ENCODE measurements at regions not wholly inside any gene's neighbourhood (a gene's known extent, or its start where the extent isn't known, plus 50 kb on each side); places are given as distances from the start of the nearest gene placed in this dataset.

GRCh38 chr2:8424997-8425900 lies 256.6 kb upstream of the ID2 start:
- Histone ChIP-seq H3K9me3 (ENCODE audit: control insufficient read depth, low read length) (no peaks in the 10 kb centered on the region), H3K4me3 (ENCODE audit: insufficient read depth, low read depth, low read length, poor library complexity, severe bottlenecking) (no peak overlapping the region), H3K27ac (ENCODE audit: insufficient read depth, low read length, poor library complexity, severe bottlenecking) (no peak overlapping the region), H3K4me1 (ENCODE audit: control insufficient read depth, insufficient read depth, low read length, poor library complexity, severe bottlenecking) (no peaks in the 10 kb centered on the region), H3K27me3 (replicated peaks; ENCODE audit: control insufficient read depth, insufficient read depth, low read length, poor library complexity, severe bottlenecking) (no peaks in the 10 kb centered on the region), H3K36me3 (ENCODE audit: control insufficient read depth, insufficient read depth, low read length) (no peaks in the 10 kb centered on the region)
- no peak for DNase-seq

DNA sequence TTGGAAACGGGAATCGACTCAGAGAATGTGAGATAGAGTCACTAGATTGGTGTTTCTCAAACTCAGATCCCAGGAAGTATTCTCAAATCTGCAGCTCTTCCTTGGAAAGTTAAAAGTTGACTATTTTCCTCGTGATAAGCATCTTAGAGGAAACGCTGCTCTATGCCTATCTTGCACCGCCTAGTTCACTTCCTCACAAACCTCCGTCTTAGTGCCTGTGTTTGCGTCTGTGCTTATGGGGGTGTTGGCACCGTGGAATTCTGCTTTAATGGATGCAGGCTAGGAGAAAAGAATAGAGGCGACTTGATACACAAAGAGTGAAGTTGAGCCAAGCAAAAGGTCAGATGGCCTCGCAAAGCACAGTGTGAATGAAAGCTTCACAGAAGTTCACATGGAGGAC lies 255.3 kb upstream of the ID2 start:
- H3K27me3 ChIP-seq (replicated peaks; ENCODE audit: control insufficient read depth, insufficient read depth, low read length, poor library complexity, severe bottlenecking): no peaks in the 10 kb centered on the region
- no peak overlapping the region for H3K4me3 ChIP-seq (ENCODE audit: insufficient read depth, low read depth, low read length, poor library complexity, severe bottlenecking)
- DNase-seq: no peak
- H3K36me3 ChIP-seq (ENCODE audit: control insufficient read depth, insufficient read depth, low read length): no peaks in the 10 kb centered on the region
- no peak overlapping the region for H3K27ac ChIP-seq (ENCODE audit: insufficient read depth, low read length, poor library complexity, severe bottlenecking)
- no peaks in the 10 kb centered on the region for H3K9me3 ChIP-seq (ENCODE audit: control insufficient read depth, low read length)
- H3K4me1 ChIP-seq (ENCODE audit: control insufficient read depth, insufficient read depth, low read length, poor library complexity, severe bottlenecking): no peaks in the 10 kb centered on the region

DNA sequence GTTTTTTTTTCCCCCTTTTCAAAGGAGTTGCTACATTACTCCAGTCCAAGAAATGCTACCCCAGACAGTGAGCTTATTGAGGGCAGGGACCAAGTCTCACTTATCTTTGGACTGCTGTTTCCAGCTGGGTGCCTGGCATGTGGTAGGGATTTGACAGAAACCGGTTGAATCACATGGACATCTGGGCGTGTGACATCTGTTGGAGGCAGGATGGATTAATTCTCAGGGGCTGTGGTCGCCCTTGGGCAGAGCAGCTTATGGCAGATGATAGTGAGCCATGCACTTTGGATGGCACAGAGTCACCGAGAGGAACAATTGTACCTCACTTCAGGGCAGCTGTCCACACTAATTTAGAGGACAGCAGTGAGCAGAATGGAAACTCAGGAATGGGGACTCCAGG lies 254.6 kb upstream of the ID2 start:
- H3K27ac ChIP-seq (ENCODE audit: insufficient read depth, low read length, poor library complexity, severe bottlenecking): no peak overlapping the region
- H3K27me3 ChIP-seq (replicated peaks; ENCODE audit: control insufficient read depth, insufficient read depth, low read length, poor library complexity, severe bottlenecking): no peaks in the 10 kb centered on the region
- no peak overlapping the region for H3K4me3 ChIP-seq (ENCODE audit: insufficient read depth, low read depth, low read length, poor library complexity, severe bottlenecking)
- H3K9me3 ChIP-seq (ENCODE audit: control insufficient read depth, low read length): no peaks in the 10 kb centered on the region
- no peaks in the 10 kb centered on the region for H3K36me3 ChIP-seq (ENCODE audit: control insufficient read depth, insufficient read depth, low read length)
- H3K4me1 ChIP-seq (ENCODE audit: control insufficient read depth, insufficient read depth, low read length, poor library complexity, severe bottlenecking): no peaks in the 10 kb centered on the region
- no peak for DNase-seq

GRCh38 chr2:8430628-8431027 lies 251.2 kb upstream of the ID2 start:
- peaks cover 3% of the 10 kb centered on the region for H3K4me1 ChIP-seq (ENCODE audit: control insufficient read depth, insufficient read depth, low read length, poor library complexity, severe bottlenecking)

GRCh38 chr2:8431446-8432125 lies 250.3 kb upstream of the ID2 start:
- no peak for DNase-seq
- no peaks in the 10 kb centered on the region for H3K9me3 ChIP-seq (ENCODE audit: control insufficient read depth, low read length)
- no peaks in the 10 kb centered on the region for H3K27me3 ChIP-seq (replicated peaks; ENCODE audit: control insufficient read depth, insufficient read depth, low read length, poor library complexity, severe bottlenecking)
- peaks cover 3% of the 10 kb centered on the region for H3K4me1 ChIP-seq (ENCODE audit: control insufficient read depth, insufficient read depth, low read length, poor library complexity, severe bottlenecking)
- no peak overlapping the region for H3K4me3 ChIP-seq (ENCODE audit: insufficient read depth, low read depth, low read length, poor library complexity, severe bottlenecking)
- no peak overlapping the region for H3K27ac ChIP-seq (ENCODE audit: insufficient read depth, low read length, poor library complexity, severe bottlenecking)
- no peaks in the 10 kb centered on the region for H3K36me3 ChIP-seq (ENCODE audit: control insufficient read depth, insufficient read depth, low read length)

More at GRCh38 chr2:8430628-8431027, 251.2 kb upstream of the ID2 start:
- Histone ChIP-seq H3K27me3 (replicated peaks; ENCODE audit: control insufficient read depth, insufficient read depth, low read length, poor library complexity, severe bottlenecking) (no peaks in the 10 kb centered on the region), H3K9me3 (ENCODE audit: control insufficient read depth, low read length) (no peaks in the 10 kb centered on the region), H3K4me3 (ENCODE audit: insufficient read depth, low read depth, low read length, poor library complexity, severe bottlenecking) (no peak overlapping the region), H3K36me3 (ENCODE audit: control insufficient read depth, insufficient read depth, low read length) (no peaks in the 10 kb centered on the region), H3K27ac (ENCODE audit: insufficient read depth, low read length, poor library complexity, severe bottlenecking) (no peak overlapping the region)
- no peak for DNase-seq

DNA sequence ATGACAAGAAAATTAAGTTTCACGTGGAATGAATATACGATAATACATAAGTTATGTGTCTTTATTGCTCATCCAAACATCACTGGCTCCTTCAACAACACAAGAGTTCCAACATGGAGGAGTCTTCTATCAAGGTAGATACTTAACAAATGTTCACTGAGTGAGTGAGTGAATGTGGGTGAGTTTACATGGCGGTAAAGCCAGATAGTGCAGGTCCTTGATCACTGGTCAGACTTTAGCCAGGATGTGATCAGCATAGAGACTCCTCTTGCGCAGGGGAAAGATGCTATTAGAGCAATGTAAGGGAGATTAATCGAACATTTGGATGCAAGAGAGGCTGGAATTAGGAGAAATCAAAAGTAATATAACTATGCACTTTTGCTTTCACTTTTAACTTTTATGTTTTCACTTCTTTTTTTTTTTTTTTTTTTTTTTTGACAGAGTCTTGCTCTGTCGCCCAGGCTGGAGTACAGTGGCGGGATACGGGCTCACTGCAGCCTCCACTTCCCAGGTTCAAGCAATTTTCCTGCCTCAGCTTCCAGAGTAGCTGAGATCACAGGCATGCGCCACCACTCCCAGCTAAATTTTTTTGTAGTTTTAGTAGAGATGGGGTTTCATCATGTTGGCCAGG lies 249.0 kb upstream of the ID2 start:
- no peak overlapping the region for H3K4me3 ChIP-seq (ENCODE audit: insufficient read depth, low read depth, low read length, poor library complexity, severe bottlenecking)
- H3K27me3 ChIP-seq (replicated peaks; ENCODE audit: control insufficient read depth, insufficient read depth, low read length, poor library complexity, severe bottlenecking): no peaks in the 10 kb centered on the region
- DNase-seq: no peak

DNA sequence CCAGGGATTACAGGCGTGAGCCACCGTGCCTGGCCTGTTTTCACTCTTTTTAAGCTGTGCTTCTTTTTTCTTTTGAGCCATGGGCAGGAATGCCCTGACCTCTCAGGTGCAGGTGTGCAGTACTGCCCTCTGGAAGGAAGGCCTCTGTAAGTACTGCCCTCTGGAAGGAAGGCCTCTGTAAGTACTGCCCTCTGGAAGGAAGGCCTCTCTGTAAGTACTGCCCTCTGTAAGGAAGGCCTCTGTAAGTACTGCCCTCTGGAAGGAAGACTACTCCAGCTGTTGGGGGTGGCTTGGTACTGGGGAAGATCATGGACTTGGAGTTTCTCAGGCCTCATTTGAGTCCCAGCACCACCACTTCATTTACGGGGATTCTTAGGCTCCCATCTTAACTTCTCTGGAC lies 248.5 kb upstream of the ID2 start:
- Histone ChIP-seq H3K27ac (ENCODE audit: insufficient read depth, low read length, poor library complexity, severe bottlenecking) (no peak overlapping the region), H3K9me3 (ENCODE audit: control insufficient read depth, low read length) (no peaks in the 10 kb centered on the region), H3K4me1 (ENCODE audit: control insufficient read depth, insufficient read depth, low read length, poor library complexity, severe bottlenecking) (peaks cover 3% of the 10 kb centered on the region), H3K36me3 (ENCODE audit: control insufficient read depth, insufficient read depth, low read length) (no peaks in the 10 kb centered on the region), H3K4me3 (ENCODE audit: insufficient read depth, low read depth, low read length, poor library complexity, severe bottlenecking) (no peak overlapping the region), H3K27me3 (replicated peaks; ENCODE audit: control insufficient read depth, insufficient read depth, low read length, poor library complexity, severe bottlenecking) (no peaks in the 10 kb centered on the region)
- no peak for DNase-seq

More for the DNA sequence above, 249.0 kb upstream of the ID2 start:
- no peaks in the 10 kb centered on the region for H3K36me3 ChIP-seq (ENCODE audit: control insufficient read depth, insufficient read depth, low read length)
- no peak overlapping the region for H3K27ac ChIP-seq (ENCODE audit: insufficient read depth, low read length, poor library complexity, severe bottlenecking)
- no peaks in the 10 kb centered on the region for H3K9me3 ChIP-seq (ENCODE audit: control insufficient read depth, low read length)
- peaks cover 3% of the 10 kb centered on the region for H3K4me1 ChIP-seq (ENCODE audit: control insufficient read depth, insufficient read depth, low read length, poor library complexity, severe bottlenecking)

GRCh38 chr2:8435608-8436007 lies 246.2 kb upstream of the ID2 start:
- Histone ChIP-seq H3K4me3 (ENCODE audit: insufficient read depth, low read depth, low read length, poor library complexity, severe bottlenecking) (no peak overlapping the region), H3K27me3 (replicated peaks; ENCODE audit: control insufficient read depth, insufficient read depth, low read length, poor library complexity, severe bottlenecking) (no peaks in the 10 kb centered on the region), H3K9me3 (ENCODE audit: control insufficient read depth, low read length) (no peaks in the 10 kb centered on the region), H3K36me3 (ENCODE audit: control insufficient read depth, insufficient read depth, low read length) (no peaks in the 10 kb centered on the region), H3K4me1 (ENCODE audit: control insufficient read depth, insufficient read depth, low read length, poor library complexity, severe bottlenecking) (peaks cover 9% of the 10 kb centered on the region), H3K27ac (ENCODE audit: insufficient read depth, low read length, poor library complexity, severe bottlenecking) (no peak overlapping the region)
- no peak for DNase-seq

GRCh38 chr2:8436585-8436984 lies 245.3 kb upstream of the ID2 start:
- Histone ChIP-seq H3K36me3 (ENCODE audit: control insufficient read depth, insufficient read depth, low read length) (no peaks in the 10 kb centered on the region), H3K27ac (ENCODE audit: insufficient read depth, low read length, poor library complexity, severe bottlenecking) (no peak overlapping the region), H3K27me3 (replicated peaks; ENCODE audit: control insufficient read depth, insufficient read depth, low read length, poor library complexity, severe bottlenecking) (no peaks in the 10 kb centered on the region), H3K9me3 (ENCODE audit: control insufficient read depth, low read length) (no peaks in the 10 kb centered on the region), H3K4me1 (ENCODE audit: control insufficient read depth, insufficient read depth, low read length, poor library complexity, severe bottlenecking) (peaks cover 9% of the 10 kb centered on the region), H3K4me3 (ENCODE audit: insufficient read depth, low read depth, low read length, poor library complexity, severe bottlenecking) (no peak overlapping the region)
- no peak for DNase-seq

All from effector memory CD4-positive, alpha-beta T cell (primary cell).